Body of pancreas (tissue), 4 donors: ENCODE measurements at regions not wholly inside any gene's neighbourhood (a gene's known extent, or its start where the extent isn't known, plus 50 kb on each side); places are given as distances from the start of the nearest gene placed in this dataset.
A peak's percentile ranks its signal among the peaks of the same experiment; 100 is the strongest.
"Not testable (repeated sequence)": the region's sequence is repeated elsewhere in the genome, so short reads cannot be mapped to it uniquely, and the experiment has no call there.

Experiments used
- ATAC-seq: fragments of 150-250 bp; one replicate; pipeline ENCODE4 v1.9.1; 2016
- DNase-seq, 4 donors: peaks; one replicate each; pipeline ENCODE4 v3.0.0-alpha.2; 2019
- H3K27ac ChIP-seq, 4 donors: fragments of 200-600 bp; sonication (generic); 1 replicate in 3 of 4; 2 replicates in 1 of 4; pipeline versions ENCODE4 v1.5.1 to v1.6.1; 2016 to 2019; ENCODE audit warnings: mild to moderate bottlenecking in 1 of 4, mixed read lengths in 1 of 4, moderate library complexity in 1 of 4
- H3K27me3 ChIP-seq, 2 donors: fragments of 200-600 bp; sonication (generic); one replicate each; pipeline ENCODE4 v1.6.0; 2016; ENCODE audit warnings: mild to moderate bottlenecking in 1 of 2
- H3K36me3 ChIP-seq, 2 donors: fragments of 200-600 bp; sonication (generic); replicated peaks in 1 of 2; 2 replicates each; pipeline ENCODE4 v1.5.1; 2016; ENCODE audit warnings: low read depth in 2 of 2; ENCODE audit not compliant: insufficient read depth in 1 of 2
- H3K4me1 ChIP-seq: fragments of 200-600 bp; sonication (generic); one replicate; pipeline ENCODE4 v1.6.0; 2016
- H3K4me3 ChIP-seq, 2 donors: fragments of 200-600 bp; sonication (generic); 1 replicate in 1 of 2; 2 replicates in 1 of 2; pipeline ENCODE4 v1.5.1; 2016 to 2019
- H3K9me3 ChIP-seq, 3 donors: fragments of 200-600 bp; sonication (generic); 1 replicate in 2 of 3; 2 replicates in 1 of 3; pipeline ENCODE4 v1.5.1; 2016
- CTCF ChIP-seq, 7 experiments: fragments of 450-650 bp in 4 of 7; fragments of 200-600 bp in 3 of 7; sonication (generic) in 3 of 7; IDR thresholded peaks; one replicate each; pipeline ENCODE4 v1.5.1; 2016 to 2019; ENCODE audit warnings: antibody characterized with exemption in 7 of 7
- POLR2A ChIP-seq, 3 donors: fragments of 450-650 bp; IDR thresholded peaks; one replicate each; pipeline ENCODE4 v1.6.1; 2016; ENCODE audit warnings: antibody characterized with exemption in 3 of 3, mild to moderate bottlenecking in 2 of 3
- WGBS, 2 donors: methylation state at CpG; one replicate each; pipeline ENCODE4 v1.1.5; 2017; 5-methylcytosine and 5-hydroxymethylcytosine counted together
- intact Hi-C: fragments of 100-400 bp; cut with DNase I; formaldehyde crosslinking; loops from one replicate; pipeline ENCODE4 v1.15.1; 2023

- Histone ChIP-seq H3K27ac (no peak overlapping the region), H3K9me3 (no peaks in the 10 kb centered on the region), H3K4me1 (peaks cover 29% of the 10 kb centered on the region), H3K4me3 (no peak overlapping the region), H3K27me3 (no peaks in the 10 kb centered on the region), H3K36me3 (no peaks in the 10 kb centered on the region)
- TF ChIP-seq POLR2A (IDR thresholded peaks at IDR 0.05) (no peak), CTCF (IDR thresholded peaks at IDR 0.05) (no peak)
- DNase-seq (no peak), ATAC-seq (no peak)
- 55 to 61% methylated on average over 2 of the region's 2 CpGs for WGBS, 2 donors
- intact Hi-C loops: no loop called here
Observed at GRCh38 chr5:120137582-120137981, 326.5 kb upstream of the PRR16 start.

GRCh38 chr5:120139039-120139438 lies 325.1 kb upstream of the PRR16 start:
- peak in 2 of 4 donors; percentile 29 to 58 for DNase-seq
- Histone ChIP-seq H3K27me3 (no peaks in the 10 kb centered on the region), H3K36me3 (no peaks in the 10 kb centered on the region), H3K27ac (peak overlapping the region in 2 of 4 donors; percentile 35 to 50), H3K4me1 (peaks cover 29% of the 10 kb centered on the region), H3K4me3 (no peak overlapping the region), H3K9me3 (no peaks in the 10 kb centered on the region)
- intact Hi-C loops: no loop called here
- 15 to 34% methylated on average over 2 of the region's 2 CpGs for WGBS, 2 donors
- TF ChIP-seq POLR2A (IDR thresholded peaks at IDR 0.05) (no peak), CTCF (IDR thresholded peaks at IDR 0.05) (no peak)
- ATAC-seq: peak; percentile 94

- H3K27me3 ChIP-seq: no peaks in the 10 kb centered on the region
- TF ChIP-seq POLR2A (IDR thresholded peaks at IDR 0.05): no peak
- TF ChIP-seq CTCF (IDR thresholded peaks at IDR 0.05): no peak
- H3K9me3 ChIP-seq: peaks cover 0 to 9% (median 0%) of the 10 kb centered on the region in 3 donors
- H3K36me3 ChIP-seq: no peaks in the 10 kb centered on the region
- DNase-seq (no peak), ATAC-seq (no peak)
- intact Hi-C loops: no loop called here
- 37 to 40% methylated on average over 1 of the region's 1 CpG for WGBS, 2 donors
- peaks cover 29% of the 10 kb centered on the region for H3K4me1 ChIP-seq
- no peak overlapping the region for H3K27ac ChIP-seq
- no peak overlapping the region for H3K4me3 ChIP-seq
Observed at GRCh38 chr5:120140501-120140900, 323.6 kb upstream of the PRR16 start.

- H3K4me1 ChIP-seq: peaks cover 29% of the 10 kb centered on the region
- no peaks in the 10 kb centered on the region for H3K36me3 ChIP-seq
- DNase-seq (no peak), ATAC-seq (no peak)
- intact Hi-C loops: no loop called here
- H3K27ac ChIP-seq: no peak overlapping the region
- no peaks in the 10 kb centered on the region for H3K27me3 ChIP-seq
- peaks cover 0 to 12% (median 0%) of the 10 kb centered on the region in 3 donors for H3K9me3 ChIP-seq
- TF ChIP-seq POLR2A (IDR thresholded peaks at IDR 0.05): no peak
- TF ChIP-seq CTCF (IDR thresholded peaks at IDR 0.05): no peak
- WGBS, 2 donors: 44 to 46% methylated on average over 2 of the region's 2 CpGs
- H3K4me3 ChIP-seq: no peak overlapping the region
Observed at GRCh38 chr5:120141076-120141475, 323.0 kb upstream of the PRR16 start.

GRCh38 chr5:120146787-120147186 lies 317.3 kb upstream of the PRR16 start:
- Histone ChIP-seq H3K4me3 (no peak overlapping the region), H3K27me3 (no peaks in the 10 kb centered on the region), H3K36me3 (no peaks in the 10 kb centered on the region), H3K4me1 (peaks cover under 1% of the 10 kb centered on the region), H3K9me3 (peaks cover 0 to 12% (median 0%) of the 10 kb centered on the region in 3 donors), H3K27ac (no peak overlapping the region)
- ATAC-seq (no peak), DNase-seq (no peak)
- WGBS, 2 donors: 36 to 45% methylated on average over 1 of the region's 1 CpG
- TF ChIP-seq CTCF (IDR thresholded peaks at IDR 0.05) (no peak), POLR2A (IDR thresholded peaks at IDR 0.05) (no peak)
- intact Hi-C loops: no loop called here

GRCh38 chr5:120147911-120148310 lies 316.2 kb upstream of the PRR16 start:
- H3K9me3 ChIP-seq: peaks cover 0 to 12% (median 0%) of the 10 kb centered on the region in 3 donors
- DNase-seq, ATAC-seq, intact Hi-C loops, H3K4me3 ChIP-seq, H3K27me3 ChIP-seq, H3K36me3 ChIP-seq, H3K27ac ChIP-seq, H3K4me1 ChIP-seq: not testable (repeated sequence)
- 85 to 96% methylated on average over 9 to 15 of the region's 23 CpGs for WGBS, 2 donors
